B cell (primary cell): ENCODE measurements at regions not wholly inside any gene's neighbourhood (a gene's known extent, or its start where the extent isn't known, plus 50 kb on each side); places are given as distances from the start of the nearest gene placed in this dataset.

Experiments used
- ATAC-seq: fragments of 200-7000 bp; cut with Tn5 transposase; one replicate; pipeline ENCODE4 v1.10.0; 2021; ENCODE audit warnings: low read depth, mild to moderate bottlenecking, moderate number of reproducible peaks, moderate library complexity
- CTCF ChIA-PET: fragments of 350-600 bp; sonication (Branson Sonifier 250); formaldehyde crosslinking; loops from one replicate; lab custom pipeline; 2021; ENCODE audit warnings: antibody characterized with exemption, inconsistent platforms; lab: Charles Lee
- POLR2A ChIA-PET: fragments of 350-600 bp; sonication (Branson Sonifier 250); formaldehyde crosslinking; loops from one replicate; lab custom pipeline; 2021; ENCODE audit warnings: antibody characterized with exemption; lab: Charles Lee
- DNase-seq: peaks from one replicate; pipeline ENCODE4 v3.0.0; 2013
- H2AFZ ChIP-seq: 2 replicates; pipeline ENCODE4 v1.6.1; 2012; ENCODE audit warnings: mild to moderate bottlenecking, low read depth, low read length; ENCODE audit not compliant: insufficient read depth, poor library complexity, severe bottlenecking
- H3K27ac ChIP-seq, 2 donors: 1 replicate in 1 of 2; 2 replicates in 1 of 2; pipeline ENCODE4 v1.5.1; 2012 to 2013; ENCODE audit warnings: low read length in 2 of 2, mild to moderate bottlenecking in 2 of 2, moderate library complexity in 1 of 2
- H3K27me3 ChIP-seq, 4 experiments: fragments of 200-600 bp in 1 of 4; sonication (generic) in 1 of 4; replicated peaks in 1 of 4; 1 replicate in 2 of 4; 2 replicates in 2 of 4; pipeline versions ENCODE4 v1.6.1 to v1.7.0; 2013 to 2016; ENCODE audit warnings: low read length in 3 of 4, mild to moderate bottlenecking in 2 of 4, mixed read lengths in 1 of 4, moderate library complexity in 1 of 4; ENCODE audit not compliant: insufficient read depth in 4 of 4, control insufficient read depth in 3 of 4; ENCODE audit errors: control extremely low read depth in 1 of 4
- H3K36me3 ChIP-seq, 2 experiments: replicated peaks in 1 of 2; 1 replicate in 1 of 2; 2 replicates in 1 of 2; pipeline versions ENCODE4 v1.6.1 to v1.7.1; 2013; ENCODE audit warnings: low read length in 1 of 2; ENCODE audit not compliant: insufficient read depth in 2 of 2, control insufficient read depth in 1 of 2; ENCODE audit errors: control extremely low read depth in 1 of 2, extremely low read depth in 1 of 2
- H3K4me1 ChIP-seq, 2 donors: fragments of 200-600 bp in 1 of 2; sonication (generic) in 1 of 2; 1 replicate in 1 of 2; 2 replicates in 1 of 2; pipeline versions ENCODE4 v1.5.1 to v1.6.1; 2013 to 2017; ENCODE audit warnings: low read length in 2 of 2; ENCODE audit not compliant: control insufficient read depth in 2 of 2, insufficient read depth in 2 of 2
- H3K4me2 ChIP-seq: replicated peaks from 2 replicates; pipeline ENCODE3; 2012; ENCODE audit warnings: mild to moderate bottlenecking, low read depth, low read length; ENCODE audit not compliant: poor library complexity, severe bottlenecking
- H3K4me3 ChIP-seq, 5 experiments: fragments of 200-600 bp in 1 of 5; sonication (generic) in 1 of 5; 1 replicate in 3 of 5; 2 replicates in 2 of 5; pipeline versions ENCODE4 v1.5.1 to v1.7.0; 2011 to 2016; ENCODE audit warnings: low read length in 4 of 5, mild to moderate bottlenecking in 4 of 5, low read depth in 2 of 5, control low read depth in 1 of 5, moderate library complexity in 1 of 5; ENCODE audit not compliant: insufficient read depth in 1 of 5; ENCODE audit errors: control extremely low read depth in 1 of 5, extremely low read depth in 1 of 5
- H3K79me2 ChIP-seq: fragments of 200-600 bp; sonication (generic); one replicate; pipeline ENCODE4 v1.6.0; 2016; ENCODE audit warnings: low read length; ENCODE audit not compliant: control insufficient read depth, insufficient read depth
- H3K9ac ChIP-seq: fragments of 200-600 bp; sonication (generic); 2 replicates; pipeline ENCODE4 v1.6.1; 2017; ENCODE audit warnings: mild to moderate bottlenecking, low read length, moderate library complexity
- H3K9me3 ChIP-seq, 3 donors: one replicate each; pipeline versions ENCODE4 v1.6.1 to v1.7.1; 2013; ENCODE audit warnings: low read length in 2 of 3; ENCODE audit not compliant: control insufficient read depth in 2 of 3, insufficient read depth in 1 of 3; ENCODE audit errors: control extremely low read depth in 1 of 3
- H4K20me1 ChIP-seq: 2 replicates; pipeline ENCODE4 v1.6.0; 2012; ENCODE audit warnings: mild to moderate bottlenecking, low read length; ENCODE audit not compliant: insufficient read depth, control insufficient read depth, poor library complexity, severe bottlenecking
- H3K27ac Mint-ChIP-seq: one replicate; pipeline ENCODE4 v1.8.0; 2021; ENCODE audit warnings: mixed read lengths
- H3K27me3 Mint-ChIP-seq: one replicate; pipeline ENCODE4 v1.8.0; 2021; ENCODE audit warnings: mixed read lengths
- H3K4me1 Mint-ChIP-seq: one replicate; pipeline ENCODE4 v1.8.0; 2021; ENCODE audit warnings: mixed read lengths
- H3K4me3 Mint-ChIP-seq: one replicate; pipeline ENCODE4 v1.8.0; 2021; ENCODE audit warnings: mixed read lengths
- H3K9me3 Mint-ChIP-seq: one replicate; pipeline ENCODE4 v1.8.0; 2022; ENCODE audit warnings: mixed read lengths; ENCODE audit not compliant: insufficient read depth
- EZH2 ChIP-seq: IDR thresholded peaks from 2 replicates; pipeline ENCODE4 v1.6.1; 2012; ENCODE audit warnings: borderline replicate concordance, low read depth, mild to moderate bottlenecking, moderate library complexity, low read length; ENCODE audit not compliant: insufficient read depth, poor library complexity, severe bottlenecking
- WGBS: methylation state at CpG from one replicate; pipeline ENCODE4 v1.1.5; 2013; ENCODE audit warnings: missing lambda C conversion rate; ENCODE audit not compliant: insufficient coverage; 5-methylcytosine and 5-hydroxymethylcytosine counted together
- intact Hi-C: fragments of 100-400 bp; cut with micrococcal nuclease; formaldehyde crosslinking; loops from one replicate; pipeline ENCODE4 v1.10.0; 2022
- TF ChIP-seq, protein P1 (sequence below): fragments of 200-600 bp; IDR thresholded peaks from one replicate; pipeline ENCODE4 v1.8.0; 2022; ENCODE audit warnings: antibody characterized with exemption, mild to moderate bottlenecking

DNA sequence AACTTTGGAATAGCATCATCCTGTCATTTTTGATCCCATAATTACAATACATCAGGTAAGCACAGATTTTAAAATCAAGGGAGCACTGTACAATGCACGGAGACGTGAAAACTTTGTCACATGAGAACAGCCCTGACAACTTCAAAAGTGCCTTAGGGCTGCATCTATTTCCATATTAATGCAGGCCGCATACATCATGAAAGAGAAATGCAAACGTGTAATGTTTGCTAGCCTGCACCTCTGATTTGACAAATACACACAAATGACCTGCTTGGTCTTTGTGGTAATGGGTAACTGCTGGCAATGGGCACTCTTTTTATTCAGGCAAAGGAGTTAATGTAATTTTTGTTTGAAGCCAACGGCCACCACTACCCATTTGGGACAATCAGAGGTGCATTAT lies 202.0 kb upstream of the EPHA4 start:
- Histone ChIP-seq H3K27me3 (no peaks in the 10 kb centered on the region), H3K36me3 (no peaks in the 10 kb centered on the region), H3K9me3 (no peaks in the 10 kb centered on the region), H3K4me2 (no peak overlapping the region), H3K27ac (no peak overlapping the region), H3K79me2 (no peaks in the 10 kb centered on the region), H3K4me3 (no peak overlapping the region), H3K9ac (no peak overlapping the region), H2AFZ (no peak overlapping the region), H3K4me1 (no peaks in the 10 kb centered on the region), H4K20me1 (no peaks in the 10 kb centered on the region)
- DNase-seq (no peak), ATAC-seq (no peak)
- H3K4me1 Mint-ChIP-seq: no peaks in the 10 kb centered on the region
- TF ChIP-seq, protein P1, sequence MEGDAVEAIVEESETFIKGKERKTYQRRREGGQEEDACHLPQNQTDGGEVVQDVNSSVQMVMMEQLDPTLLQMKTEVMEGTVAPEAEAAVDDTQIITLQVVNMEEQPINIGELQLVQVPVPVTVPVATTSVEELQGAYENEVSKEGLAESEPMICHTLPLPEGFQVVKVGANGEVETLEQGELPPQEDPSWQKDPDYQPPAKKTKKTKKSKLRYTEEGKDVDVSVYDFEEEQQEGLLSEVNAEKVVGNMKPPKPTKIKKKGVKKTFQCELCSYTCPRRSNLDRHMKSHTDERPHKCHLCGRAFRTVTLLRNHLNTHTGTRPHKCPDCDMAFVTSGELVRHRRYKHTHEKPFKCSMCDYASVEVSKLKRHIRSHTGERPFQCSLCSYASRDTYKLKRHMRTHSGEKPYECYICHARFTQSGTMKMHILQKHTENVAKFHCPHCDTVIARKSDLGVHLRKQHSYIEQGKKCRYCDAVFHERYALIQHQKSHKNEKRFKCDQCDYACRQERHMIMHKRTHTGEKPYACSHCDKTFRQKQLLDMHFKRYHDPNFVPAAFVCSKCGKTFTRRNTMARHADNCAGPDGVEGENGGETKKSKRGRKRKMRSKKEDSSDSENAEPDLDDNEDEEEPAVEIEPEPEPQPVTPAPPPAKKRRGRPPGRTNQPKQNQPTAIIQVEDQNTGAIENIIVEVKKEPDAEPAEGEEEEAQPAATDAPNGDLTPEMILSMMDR: no peak
- no peak for TF ChIP-seq EZH2
- no peak overlapping the region for H3K4me3 Mint-ChIP-seq
- intact Hi-C loops: no loop called here
- POLR2A ChIA-PET: no interaction called here
- no peaks in the 10 kb centered on the region for H3K9me3 Mint-ChIP-seq
- 93% methylated on average over 3 of the region's 5 CpGs for WGBS
- H3K27ac Mint-ChIP-seq: no peak overlapping the region
- peaks cover 3% of the 10 kb centered on the region for H3K27me3 Mint-ChIP-seq
- CTCF ChIA-PET: no interaction called here

DNA sequence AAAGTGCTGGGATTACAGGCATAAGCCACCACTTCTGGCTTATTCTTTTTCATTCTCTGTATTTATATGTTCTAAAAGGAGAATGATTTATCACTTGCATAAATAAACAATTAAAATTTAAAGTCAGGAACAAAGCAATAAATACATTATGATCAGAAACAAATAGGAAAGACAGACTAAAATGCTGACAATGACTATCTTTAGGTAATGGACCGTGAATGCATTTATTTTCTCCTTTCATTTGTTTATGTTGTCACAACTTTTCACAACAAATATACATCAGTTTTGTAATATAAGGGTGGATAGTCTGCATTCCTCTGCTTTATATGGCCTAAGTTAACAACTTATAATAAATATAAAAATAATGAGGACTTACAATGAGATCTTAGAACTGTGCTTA lies 199.2 kb upstream of the EPHA4 start:
- peaks cover 3% of the 10 kb centered on the region for H3K27me3 Mint-ChIP-seq
- no peak overlapping the region for H3K4me3 Mint-ChIP-seq
- no peak overlapping the region for H3K9ac ChIP-seq
- no peak for ATAC-seq
- H3K79me2 ChIP-seq: no peaks in the 10 kb centered on the region
- H4K20me1 ChIP-seq: no peaks in the 10 kb centered on the region
- ChIA-PET POLR2A (no interaction called here), CTCF (no interaction called here)
- H3K9me3 ChIP-seq: no peaks in the 10 kb centered on the region
- no peaks in the 10 kb centered on the region for H3K4me1 Mint-ChIP-seq
- no peak overlapping the region for H3K27ac ChIP-seq
- TF ChIP-seq EZH2: no peak
- TF ChIP-seq, protein P1: no peak
- no peaks in the 10 kb centered on the region for H3K4me1 ChIP-seq
- no peak for DNase-seq
- no peak overlapping the region for H3K27ac Mint-ChIP-seq
- H3K36me3 ChIP-seq: no peaks in the 10 kb centered on the region
- H3K27me3 ChIP-seq: no peaks in the 10 kb centered on the region
- intact Hi-C loops: no loop called here
- H3K4me2 ChIP-seq: no peak overlapping the region
- no peaks in the 10 kb centered on the region for H3K9me3 Mint-ChIP-seq
- H3K4me3 ChIP-seq: no peak overlapping the region
- H2AFZ ChIP-seq: no peak overlapping the region
- WGBS: no CpG with 5 or more reads among the region's 1 CpG
